Thyroid gland (tissue), 4 donors: ENCODE measurements at regions not wholly inside any gene's neighbourhood (a gene's known extent, or its start where the extent isn't known, plus 50 kb on each side); places are given as distances from the start of the nearest gene placed in this dataset.

Experiments
- POLR2A ChIP-seq, 2 donors: fragments of 450-650 bp; IDR thresholded peaks; one replicate each; pipeline ENCODE4 v1.6.1; 2017; ENCODE audit warnings: antibody characterized with exemption in 2 of 2, mild to moderate bottlenecking in 2 of 2, moderate library complexity in 1 of 2
- TF ChIP-seq, protein P1 (sequence below), 6 experiments: fragments of 200-600 bp in 3 of 6; fragments of 450-650 bp in 3 of 6; sonication (generic) in 3 of 6; IDR thresholded peaks; one replicate each; pipeline ENCODE4 v1.5.1; 2016 to 2019; ENCODE audit warnings: antibody characterized with exemption in 6 of 6, mild to moderate bottlenecking in 2 of 6, inconsistent platforms in 1 of 6, moderate library complexity in 1 of 6

DNA sequence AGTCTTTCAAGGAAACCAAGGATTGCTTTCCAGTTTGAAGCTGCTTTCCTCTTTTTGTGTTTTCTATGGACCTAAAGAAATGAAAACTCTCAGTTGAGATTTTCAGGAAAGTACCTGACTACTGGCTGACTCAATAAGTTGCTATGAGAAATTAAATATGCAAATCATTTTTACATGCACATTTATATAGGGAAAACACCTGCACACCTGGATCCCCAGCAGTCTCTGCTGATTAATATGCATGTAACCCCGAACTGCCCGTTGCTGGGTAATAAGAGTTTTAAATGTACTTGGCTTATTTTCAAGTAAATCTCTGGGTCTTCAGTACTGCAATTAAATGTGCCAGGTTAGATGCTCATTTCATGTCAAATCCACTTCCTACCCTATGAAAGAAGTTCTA, 77.2 kb downstream of the KBTBD8 start:
- TF ChIP-seq POLR2A (IDR thresholded peaks at IDR 0.05): no peak
- TF ChIP-seq, protein P1, sequence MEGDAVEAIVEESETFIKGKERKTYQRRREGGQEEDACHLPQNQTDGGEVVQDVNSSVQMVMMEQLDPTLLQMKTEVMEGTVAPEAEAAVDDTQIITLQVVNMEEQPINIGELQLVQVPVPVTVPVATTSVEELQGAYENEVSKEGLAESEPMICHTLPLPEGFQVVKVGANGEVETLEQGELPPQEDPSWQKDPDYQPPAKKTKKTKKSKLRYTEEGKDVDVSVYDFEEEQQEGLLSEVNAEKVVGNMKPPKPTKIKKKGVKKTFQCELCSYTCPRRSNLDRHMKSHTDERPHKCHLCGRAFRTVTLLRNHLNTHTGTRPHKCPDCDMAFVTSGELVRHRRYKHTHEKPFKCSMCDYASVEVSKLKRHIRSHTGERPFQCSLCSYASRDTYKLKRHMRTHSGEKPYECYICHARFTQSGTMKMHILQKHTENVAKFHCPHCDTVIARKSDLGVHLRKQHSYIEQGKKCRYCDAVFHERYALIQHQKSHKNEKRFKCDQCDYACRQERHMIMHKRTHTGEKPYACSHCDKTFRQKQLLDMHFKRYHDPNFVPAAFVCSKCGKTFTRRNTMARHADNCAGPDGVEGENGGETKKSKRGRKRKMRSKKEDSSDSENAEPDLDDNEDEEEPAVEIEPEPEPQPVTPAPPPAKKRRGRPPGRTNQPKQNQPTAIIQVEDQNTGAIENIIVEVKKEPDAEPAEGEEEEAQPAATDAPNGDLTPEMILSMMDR (IDR thresholded peaks at IDR 0.05): no peak
